ENCODE measurements at regions not wholly inside any gene's neighbourhood (a gene's known extent, or its start where the extent isn't known, plus 50 kb on each side); places are given as distances from the start of the nearest gene placed in this dataset.
"Not testable (repeated sequence)": the region's sequence is repeated elsewhere in the genome, so short reads cannot be mapped to it uniquely, and the experiment has no call there.

DNA sequence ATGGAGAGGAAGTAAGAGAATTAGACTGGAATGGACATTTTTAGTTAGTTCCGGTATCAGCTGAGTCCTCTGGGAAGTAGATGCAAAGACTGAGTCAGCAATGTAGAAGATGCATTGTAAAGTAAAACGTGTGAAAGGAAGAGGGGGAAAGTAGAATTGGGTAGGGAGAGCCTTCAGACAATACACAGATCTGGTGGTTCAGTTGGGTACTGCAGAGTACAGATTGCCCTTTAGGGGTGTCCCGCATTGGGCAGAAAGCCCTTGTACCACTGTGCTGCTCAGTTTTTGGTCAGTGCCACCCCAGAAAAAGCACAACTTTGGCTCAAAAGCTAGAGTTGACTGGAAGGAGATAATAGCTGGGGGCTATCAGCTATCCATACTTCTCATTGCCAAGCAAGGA lies 247.4 kb downstream of the KBTBD8 start:
- Histone ChIP-seq H3K36me3 (ENCODE audit: control insufficient read depth in 2 of 3, insufficient read depth in 3 of 3, low read length in 3 of 3) (no peaks in the 10 kb centered on the region), H3K9ac (ENCODE audit: low read length in 3 of 3) (no peak overlapping the region), H3K27ac (ENCODE audit: low read depth in 2 of 2, low read length in 2 of 2) (no peak overlapping the region), H3K9me3 (ENCODE audit: control insufficient read depth in 2 of 3, insufficient read depth in 1 of 3, low read length in 3 of 3) (no peaks in the 10 kb centered on the region), H3K4me3 (ENCODE audit: low read length in 3 of 3) (no peak overlapping the region), H3K27me3 (ENCODE audit: control insufficient read depth, insufficient read depth, low read length) (no peaks in the 10 kb centered on the region), H3K4me1 (ENCODE audit: control insufficient read depth in 2 of 3, insufficient read depth in 2 of 3, low read depth in 1 of 3, low read length in 3 of 3) (no peaks in the 10 kb centered on the region)
- TF ChIP-seq, protein P1, sequence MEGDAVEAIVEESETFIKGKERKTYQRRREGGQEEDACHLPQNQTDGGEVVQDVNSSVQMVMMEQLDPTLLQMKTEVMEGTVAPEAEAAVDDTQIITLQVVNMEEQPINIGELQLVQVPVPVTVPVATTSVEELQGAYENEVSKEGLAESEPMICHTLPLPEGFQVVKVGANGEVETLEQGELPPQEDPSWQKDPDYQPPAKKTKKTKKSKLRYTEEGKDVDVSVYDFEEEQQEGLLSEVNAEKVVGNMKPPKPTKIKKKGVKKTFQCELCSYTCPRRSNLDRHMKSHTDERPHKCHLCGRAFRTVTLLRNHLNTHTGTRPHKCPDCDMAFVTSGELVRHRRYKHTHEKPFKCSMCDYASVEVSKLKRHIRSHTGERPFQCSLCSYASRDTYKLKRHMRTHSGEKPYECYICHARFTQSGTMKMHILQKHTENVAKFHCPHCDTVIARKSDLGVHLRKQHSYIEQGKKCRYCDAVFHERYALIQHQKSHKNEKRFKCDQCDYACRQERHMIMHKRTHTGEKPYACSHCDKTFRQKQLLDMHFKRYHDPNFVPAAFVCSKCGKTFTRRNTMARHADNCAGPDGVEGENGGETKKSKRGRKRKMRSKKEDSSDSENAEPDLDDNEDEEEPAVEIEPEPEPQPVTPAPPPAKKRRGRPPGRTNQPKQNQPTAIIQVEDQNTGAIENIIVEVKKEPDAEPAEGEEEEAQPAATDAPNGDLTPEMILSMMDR (IDR thresholded peaks at IDR 0.05; ENCODE audit: borderline replicate concordance, extremely low read depth, insufficient read depth): no peak
- FAIRE-seq (no peak), DNase-seq (no peak)
- intact Hi-C loops (cut with DNase I): no loop called here

DNA sequence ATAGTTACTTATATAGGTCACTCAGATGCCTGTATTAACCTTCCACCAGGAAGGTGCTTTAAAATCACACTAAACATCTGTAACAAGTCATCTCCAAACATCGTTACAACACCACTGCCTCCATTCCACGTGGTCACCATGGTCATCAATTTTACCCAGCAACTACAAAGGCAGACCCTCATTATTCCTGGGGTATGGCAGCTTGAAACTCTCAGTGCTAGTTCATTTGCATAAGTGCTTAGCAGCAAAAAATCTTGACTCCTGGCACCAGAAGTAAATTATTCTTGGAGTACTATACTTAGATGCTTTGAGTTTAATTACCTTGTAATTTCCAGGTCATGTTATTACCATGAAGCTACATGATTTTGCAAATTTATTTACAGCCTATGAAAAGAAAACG lies 250.6 kb downstream of the KBTBD8 start:
- intact Hi-C loops (cut with DNase I): no loop called here
- Histone ChIP-seq H3K9ac (ENCODE audit: low read length in 3 of 3) (no peak overlapping the region), H3K27me3 (ENCODE audit: control insufficient read depth, insufficient read depth, low read length) (no peaks in the 10 kb centered on the region), H3K27ac (ENCODE audit: low read depth in 2 of 2, low read length in 2 of 2) (no peak overlapping the region), H3K4me1 (ENCODE audit: control insufficient read depth in 2 of 3, insufficient read depth in 2 of 3, low read depth in 1 of 3, low read length in 3 of 3) (no peaks in the 10 kb centered on the region), H3K4me3 (ENCODE audit: low read length in 3 of 3) (no peak overlapping the region), H3K9me3 (ENCODE audit: control insufficient read depth in 2 of 3, insufficient read depth in 1 of 3, low read length in 3 of 3) (no peaks in the 10 kb centered on the region), H3K36me3 (ENCODE audit: control insufficient read depth in 2 of 3, insufficient read depth in 3 of 3, low read length in 3 of 3) (no peaks in the 10 kb centered on the region)
- DNase-seq (peak in 1 of 5 donors; percentile 37), FAIRE-seq (no peak)
- TF ChIP-seq, protein P1 (IDR thresholded peaks at IDR 0.05; ENCODE audit: borderline replicate concordance, extremely low read depth, insufficient read depth): no peak

DNA sequence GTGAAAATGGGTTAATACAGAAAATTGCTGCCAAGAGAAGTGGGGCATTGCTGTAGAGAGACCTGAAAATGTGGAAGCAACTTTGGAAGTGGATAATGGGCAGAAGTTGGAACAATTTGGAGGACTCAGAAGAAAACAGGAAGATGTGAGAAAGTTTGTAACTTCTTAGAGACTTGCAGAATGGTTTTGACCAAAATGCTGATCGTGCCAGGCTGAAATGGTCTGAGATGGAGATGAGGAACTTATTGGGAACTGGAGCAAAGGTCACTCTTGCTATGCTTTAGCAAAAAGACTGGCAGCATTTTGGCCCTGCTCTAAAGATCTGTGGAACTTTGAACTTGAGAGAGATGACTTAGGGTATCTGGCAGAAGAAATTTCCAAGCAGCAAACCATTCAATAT lies 254.8 kb downstream of the KBTBD8 start:
- DNase-seq; H3K27me3 ChIP-seq (ENCODE audit: control insufficient read depth, insufficient read depth, low read length); H3K4me1 ChIP-seq (ENCODE audit: control insufficient read depth in 2 of 3, insufficient read depth in 2 of 3, low read depth in 1 of 3, low read length in 3 of 3); H3K9ac ChIP-seq (ENCODE audit: low read length in 3 of 3); intact Hi-C loops (cut with DNase I); FAIRE-seq; H3K9me3 ChIP-seq (ENCODE audit: control insufficient read depth in 2 of 3, insufficient read depth in 1 of 3, low read length in 3 of 3); H3K4me3 ChIP-seq (ENCODE audit: low read length in 3 of 3); H3K27ac ChIP-seq (ENCODE audit: low read depth in 2 of 2, low read length in 2 of 2); H3K36me3 ChIP-seq (ENCODE audit: control insufficient read depth in 2 of 3, insufficient read depth in 3 of 3, low read length in 3 of 3): not testable (repeated sequence)

DNA sequence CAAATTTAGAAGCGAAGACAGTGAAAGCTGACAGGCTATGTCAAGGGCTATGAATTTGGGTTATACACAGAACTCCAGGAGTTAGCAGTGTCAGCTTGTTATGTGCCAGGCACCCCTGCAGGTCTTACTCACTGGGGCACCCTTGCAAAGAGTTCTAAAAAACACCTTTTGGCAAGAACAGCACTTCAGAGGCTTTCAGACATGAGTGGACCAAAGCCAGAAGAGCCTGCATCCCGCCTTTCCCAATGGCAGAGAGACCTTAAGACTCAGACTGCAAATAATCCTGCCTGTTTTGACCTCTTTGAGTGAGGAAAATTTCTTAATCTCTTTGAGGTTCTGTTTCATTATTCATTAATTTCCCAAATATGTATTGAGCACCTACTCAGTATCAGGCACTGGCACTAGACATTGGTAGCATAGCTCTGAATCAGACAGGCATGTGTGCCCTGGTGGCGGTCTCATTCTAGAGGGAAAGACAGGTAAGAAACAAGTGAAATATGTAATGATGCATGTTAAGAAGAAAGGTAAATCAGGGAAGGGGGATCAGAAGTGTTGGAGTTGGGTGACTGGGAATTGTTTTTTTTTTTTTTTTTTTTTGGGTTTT lies 280.0 kb downstream of the KBTBD8 start:
- intact Hi-C loops (cut with DNase I): no loop called here

More for the DNA sequence above, 280.0 kb downstream of the KBTBD8 start:
- TF ChIP-seq, protein P1 (IDR thresholded peaks at IDR 0.05; ENCODE audit: borderline replicate concordance, extremely low read depth, insufficient read depth): no peak
- Histone ChIP-seq H3K36me3 (ENCODE audit: control insufficient read depth in 2 of 3, insufficient read depth in 3 of 3, low read length in 3 of 3) (no peaks in the 10 kb centered on the region), H3K4me1 (ENCODE audit: control insufficient read depth in 2 of 3, insufficient read depth in 2 of 3, low read depth in 1 of 3, low read length in 3 of 3) (no peaks in the 10 kb centered on the region), H3K27ac (ENCODE audit: low read depth in 2 of 2, low read length in 2 of 2) (no peak overlapping the region), H3K9ac (ENCODE audit: low read length in 3 of 3) (no peak overlapping the region), H3K9me3 (ENCODE audit: control insufficient read depth in 2 of 3, insufficient read depth in 1 of 3, low read length in 3 of 3) (no peaks in the 10 kb centered on the region), H3K4me3 (ENCODE audit: low read length in 3 of 3) (no peak overlapping the region), H3K27me3 (ENCODE audit: control insufficient read depth, insufficient read depth, low read length) (no peaks in the 10 kb centered on the region)
- no peak for FAIRE-seq
- no peak for DNase-seq
